Fibroblast of lung (primary cell): ENCODE measurements at regions not wholly inside any gene's neighbourhood (a gene's known extent, or its start where the extent isn't known, plus 50 kb on each side); places are given as distances from the start of the nearest gene placed in this dataset.

Source experiments
- EZH2 ChIP-seq: IDR thresholded peaks from 2 replicates; pipeline ENCODE4 v1.5.1; 2012; ENCODE audit warnings: low read length, control low read depth, mild to moderate bottlenecking; ENCODE audit errors: missing control alignments
- TF ChIP-seq, protein P1 (sequence below), 2 donors: IDR thresholded peaks in 1 of 2; conservative IDR thresholded peaks in 1 of 2; 1 replicate in 1 of 2; 2 replicates in 1 of 2; pipeline ENCODE4 v1.5.1; 2011 to 2012; ENCODE audit warnings: low read length in 2 of 2, control low read depth in 1 of 2, inconsistent platforms in 1 of 2, low read depth in 1 of 2, mild to moderate bottlenecking in 1 of 2

DNA sequence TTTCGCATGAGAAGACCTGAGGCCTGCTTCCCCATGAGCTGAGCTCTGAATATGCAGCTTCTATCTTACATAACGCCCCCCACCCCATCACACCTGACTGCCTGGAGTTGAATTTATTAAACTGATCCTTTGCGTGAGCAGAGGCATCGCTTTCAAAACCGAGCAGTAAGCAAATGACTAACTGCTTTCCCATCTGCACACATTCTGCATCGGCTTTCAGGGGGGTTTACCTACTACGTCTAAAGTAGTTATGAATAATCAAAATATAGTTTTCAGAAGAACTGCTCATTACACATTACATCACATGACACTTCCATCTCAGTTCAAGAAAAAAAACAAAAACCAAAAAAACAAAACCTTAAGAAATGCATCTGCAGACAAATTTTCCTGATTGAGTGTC is 54.7 kb upstream of the EGR2 start:
- TF ChIP-seq, protein P1, sequence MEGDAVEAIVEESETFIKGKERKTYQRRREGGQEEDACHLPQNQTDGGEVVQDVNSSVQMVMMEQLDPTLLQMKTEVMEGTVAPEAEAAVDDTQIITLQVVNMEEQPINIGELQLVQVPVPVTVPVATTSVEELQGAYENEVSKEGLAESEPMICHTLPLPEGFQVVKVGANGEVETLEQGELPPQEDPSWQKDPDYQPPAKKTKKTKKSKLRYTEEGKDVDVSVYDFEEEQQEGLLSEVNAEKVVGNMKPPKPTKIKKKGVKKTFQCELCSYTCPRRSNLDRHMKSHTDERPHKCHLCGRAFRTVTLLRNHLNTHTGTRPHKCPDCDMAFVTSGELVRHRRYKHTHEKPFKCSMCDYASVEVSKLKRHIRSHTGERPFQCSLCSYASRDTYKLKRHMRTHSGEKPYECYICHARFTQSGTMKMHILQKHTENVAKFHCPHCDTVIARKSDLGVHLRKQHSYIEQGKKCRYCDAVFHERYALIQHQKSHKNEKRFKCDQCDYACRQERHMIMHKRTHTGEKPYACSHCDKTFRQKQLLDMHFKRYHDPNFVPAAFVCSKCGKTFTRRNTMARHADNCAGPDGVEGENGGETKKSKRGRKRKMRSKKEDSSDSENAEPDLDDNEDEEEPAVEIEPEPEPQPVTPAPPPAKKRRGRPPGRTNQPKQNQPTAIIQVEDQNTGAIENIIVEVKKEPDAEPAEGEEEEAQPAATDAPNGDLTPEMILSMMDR (conservative IDR thresholded peaks at IDR 0.05 in 1 of 2, IDR thresholded peaks at IDR 0.05 in 1 of 2; ENCODE audit: low read depth in 1 of 2, low read length in 2 of 2), result no peak
- TF ChIP-seq EZH2, result no peak
